ENCODE measurements at regions not wholly inside any gene's neighbourhood (a gene's known extent, or its start where the extent isn't known, plus 50 kb on each side); places are given as distances from the start of the nearest gene placed in this dataset.

DNA sequence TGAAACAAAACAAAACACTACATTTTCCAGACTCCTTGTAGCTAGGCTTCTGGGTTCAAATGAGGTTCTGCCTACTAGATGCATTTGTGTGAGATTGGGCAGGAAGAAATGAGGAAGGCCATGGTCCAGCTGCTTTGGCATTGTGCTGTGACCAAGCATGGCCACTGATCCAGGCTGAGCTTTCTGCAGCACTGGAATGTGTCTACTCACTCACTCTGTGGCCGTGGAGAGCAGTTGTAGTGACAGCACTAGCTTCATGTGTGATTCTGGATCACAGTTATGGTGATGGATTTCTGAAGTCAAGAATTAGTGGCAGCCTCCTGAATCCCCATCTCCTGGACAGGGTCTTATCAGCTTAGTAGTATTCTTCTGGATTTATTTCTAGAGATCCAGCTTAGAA is 358.9 kb downstream of the GPAT3 start:
- Histone ChIP-seq H3K9me3 (no peaks in the 10 kb centered on the region), H3K36me3 (no peaks in the 10 kb centered on the region), H3K4me1 (no peaks in the 10 kb centered on the region), H3K27me3 (ENCODE audit: low read depth) (no peaks in the 10 kb centered on the region), H3K4me3 (no peak overlapping the region), H3K27ac (no peak overlapping the region)
- ATAC-seq = no peak
- TF ChIP-seq, protein P1, sequence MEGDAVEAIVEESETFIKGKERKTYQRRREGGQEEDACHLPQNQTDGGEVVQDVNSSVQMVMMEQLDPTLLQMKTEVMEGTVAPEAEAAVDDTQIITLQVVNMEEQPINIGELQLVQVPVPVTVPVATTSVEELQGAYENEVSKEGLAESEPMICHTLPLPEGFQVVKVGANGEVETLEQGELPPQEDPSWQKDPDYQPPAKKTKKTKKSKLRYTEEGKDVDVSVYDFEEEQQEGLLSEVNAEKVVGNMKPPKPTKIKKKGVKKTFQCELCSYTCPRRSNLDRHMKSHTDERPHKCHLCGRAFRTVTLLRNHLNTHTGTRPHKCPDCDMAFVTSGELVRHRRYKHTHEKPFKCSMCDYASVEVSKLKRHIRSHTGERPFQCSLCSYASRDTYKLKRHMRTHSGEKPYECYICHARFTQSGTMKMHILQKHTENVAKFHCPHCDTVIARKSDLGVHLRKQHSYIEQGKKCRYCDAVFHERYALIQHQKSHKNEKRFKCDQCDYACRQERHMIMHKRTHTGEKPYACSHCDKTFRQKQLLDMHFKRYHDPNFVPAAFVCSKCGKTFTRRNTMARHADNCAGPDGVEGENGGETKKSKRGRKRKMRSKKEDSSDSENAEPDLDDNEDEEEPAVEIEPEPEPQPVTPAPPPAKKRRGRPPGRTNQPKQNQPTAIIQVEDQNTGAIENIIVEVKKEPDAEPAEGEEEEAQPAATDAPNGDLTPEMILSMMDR (IDR thresholded peaks at IDR 0.05) = no peak
- DNase-seq = no peak
- intact Hi-C loops (cut with DNase I) = no loop called here

DNA sequence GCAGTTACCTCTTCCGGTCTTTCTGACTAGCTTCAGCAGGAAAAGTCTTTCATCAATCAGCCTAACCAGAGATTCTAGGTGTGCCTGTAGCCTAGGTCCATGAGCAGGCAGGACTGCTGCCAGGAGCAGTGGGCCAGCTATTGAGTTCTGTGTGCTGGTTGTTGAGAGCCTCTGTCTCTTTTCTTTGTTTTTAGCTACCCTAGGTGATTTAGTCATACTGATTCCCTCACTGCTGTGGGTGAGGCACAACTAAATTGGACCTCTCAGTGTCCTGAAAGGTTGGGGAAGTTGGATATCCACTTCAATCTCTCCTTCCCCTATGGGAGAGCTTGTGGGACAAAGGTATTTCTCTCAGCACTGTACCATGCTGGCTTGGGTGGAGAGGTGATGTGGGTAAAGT is 354.9 kb downstream of the GPAT3 start:
- Histone ChIP-seq H3K4me3 (no peak overlapping the region), H3K27me3 (ENCODE audit: low read depth) (no peaks in the 10 kb centered on the region), H3K36me3 (no peaks in the 10 kb centered on the region), H3K9me3 (no peaks in the 10 kb centered on the region), H3K27ac (no peak overlapping the region), H3K4me1 (no peaks in the 10 kb centered on the region)
- ATAC-seq (no peak), DNase-seq (no peak)
- TF ChIP-seq, protein P1 (IDR thresholded peaks at IDR 0.05) = no peak
- intact Hi-C loops (cut with DNase I) = no loop called here

DNA sequence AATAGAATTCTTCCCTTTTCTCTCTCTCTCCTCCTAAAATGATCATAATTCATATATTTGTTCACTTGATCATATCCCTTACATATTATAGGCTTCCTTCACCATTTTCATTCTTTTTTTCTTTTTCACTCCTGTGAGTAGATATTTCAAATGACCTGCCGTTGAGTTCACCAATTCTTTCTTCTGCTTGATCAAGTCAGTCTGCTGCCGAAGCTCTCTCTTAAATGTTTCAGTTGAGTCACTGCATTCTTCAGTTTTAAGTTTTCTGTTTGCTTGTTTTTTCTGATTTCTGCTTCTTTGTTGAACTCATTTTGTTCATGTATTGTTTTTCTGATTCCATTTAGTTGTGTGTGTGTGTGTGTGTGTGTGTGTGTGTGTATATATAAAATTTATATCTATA is 354.3 kb downstream of the GPAT3 start:
- TF ChIP-seq, protein P1 (IDR thresholded peaks at IDR 0.05) = no peak
- H3K36me3 ChIP-seq = no peaks in the 10 kb centered on the region
- no peaks in the 10 kb centered on the region for H3K27me3 ChIP-seq (ENCODE audit: low read depth)

DNA sequence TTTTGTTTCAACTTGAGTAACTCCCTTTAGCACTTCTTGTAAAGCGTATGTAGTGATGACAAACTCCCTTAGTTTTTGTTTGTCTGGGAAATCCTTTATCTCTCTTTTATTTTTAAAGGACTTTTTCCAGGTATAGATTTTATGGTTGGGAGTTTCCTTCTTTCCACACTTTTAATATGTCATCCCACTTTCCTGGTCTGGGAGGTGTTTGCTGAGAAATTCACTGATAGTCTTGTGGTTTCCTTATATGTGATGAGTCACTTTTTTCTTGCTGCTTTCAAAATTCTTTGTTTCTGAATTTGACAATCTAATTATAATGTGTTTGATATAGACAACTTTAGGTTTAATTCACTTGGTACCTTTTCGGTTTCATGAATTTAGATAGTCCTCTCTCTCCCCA is 353.9 kb downstream of the GPAT3 start:
- Histone ChIP-seq H3K9me3 (no peaks in the 10 kb centered on the region), H3K4me3 (no peak overlapping the region), H3K36me3 (no peaks in the 10 kb centered on the region), H3K27ac (no peak overlapping the region), H3K27me3 (ENCODE audit: low read depth) (no peaks in the 10 kb centered on the region), H3K4me1 (no peaks in the 10 kb centered on the region)
- ATAC-seq (no peak), DNase-seq (no peak)
- intact Hi-C loops (cut with DNase I) = no loop called here
- TF ChIP-seq, protein P1 (IDR thresholded peaks at IDR 0.05) = no peak

More for the DNA sequence above, 354.3 kb downstream of the GPAT3 start:
- no peak overlapping the region for H3K27ac ChIP-seq
- H3K4me1 ChIP-seq = no peaks in the 10 kb centered on the region
- H3K4me3 ChIP-seq = no peak overlapping the region
- DNase-seq = no peak
- ATAC-seq = no peak
- intact Hi-C loops (cut with DNase I) = no loop called here
- H3K9me3 ChIP-seq = no peaks in the 10 kb centered on the region

DNA sequence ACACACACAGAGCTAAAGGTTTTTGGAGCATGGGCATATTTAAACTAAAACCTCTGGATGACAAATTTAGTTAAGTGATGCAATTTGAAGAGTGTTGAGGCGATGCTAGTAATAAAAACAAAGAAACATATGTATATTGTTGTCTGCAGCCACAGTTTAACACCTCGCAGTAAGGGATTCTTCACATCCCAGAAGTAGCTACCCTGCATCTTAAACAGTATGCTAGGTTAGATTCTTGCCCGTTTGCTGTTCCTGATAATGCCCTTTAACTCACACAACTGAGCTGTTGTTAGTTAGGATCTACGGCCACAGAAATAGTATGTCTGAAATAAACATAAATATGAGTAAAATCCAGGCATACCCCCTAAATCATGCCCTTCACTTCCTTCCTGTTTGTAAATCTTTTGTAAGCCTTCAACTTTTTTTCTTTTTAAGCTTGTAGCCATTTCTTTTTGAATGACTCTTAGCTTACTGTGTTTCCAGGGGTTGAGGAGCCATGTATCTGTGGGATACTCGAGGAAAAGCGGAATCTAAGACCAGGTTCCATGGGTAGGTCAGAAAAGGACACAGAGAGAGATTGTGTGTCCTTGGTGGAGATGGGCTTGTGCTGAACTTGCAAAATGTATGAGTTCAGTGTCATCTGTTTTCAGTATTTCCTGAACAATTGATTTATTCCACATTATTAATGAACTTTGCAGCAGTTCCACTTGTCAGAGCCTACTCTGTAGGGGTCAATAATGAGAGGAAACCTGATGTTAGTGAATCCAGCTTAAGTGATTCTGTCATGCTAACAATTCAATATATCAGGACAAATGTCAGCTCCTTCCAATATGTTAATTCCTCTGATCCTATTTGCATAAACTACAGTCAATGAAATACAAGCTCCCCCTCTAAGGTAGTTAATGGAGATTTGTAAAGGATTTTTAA is 349.6 kb downstream of the GPAT3 start:
- no peaks in the 10 kb centered on the region for H3K4me1 ChIP-seq
- H3K36me3 ChIP-seq = no peaks in the 10 kb centered on the region
- no peak overlapping the region for H3K4me3 ChIP-seq
- H3K9me3 ChIP-seq = no peaks in the 10 kb centered on the region
- H3K27me3 ChIP-seq (ENCODE audit: low read depth) = no peaks in the 10 kb centered on the region
- intact Hi-C loops (cut with DNase I) = no loop called here
- ATAC-seq = no peak
- no peak overlapping the region for H3K27ac ChIP-seq
- no peak for DNase-seq
- TF ChIP-seq, protein P1 (IDR thresholded peaks at IDR 0.05) = no peak
